BE2C (cell line): ENCODE measurements at regions not wholly inside any gene's neighbourhood (a gene's known extent, or its start where the extent isn't known, plus 50 kb on each side); places are given as distances from the start of the nearest gene placed in this dataset.

ENCODE experiments used
- DNase-seq: peaks from one replicate; pipeline ENCODE4 v3.0.0-alpha.2; 2020
- H3K27me3 ChIP-seq: fragments of 250-450 bp; sonication (Bioruptor Pico); 2 replicates; pipeline ENCODE4 v1.5.1; 2020; ENCODE audit warnings: mild to moderate bottlenecking
- H3K36me3 ChIP-seq: fragments of 250-450 bp; sonication (Bioruptor Pico); 2 replicates; pipeline ENCODE4 v1.5.1; 2020; ENCODE audit warnings: mild to moderate bottlenecking
- H3K4me1 ChIP-seq: fragments of 250-450 bp; sonication (Bioruptor Pico); 2 replicates; pipeline ENCODE4 v1.5.1; 2020
- H3K4me3 ChIP-seq: 2 replicates; pipeline ENCODE4 v1.5.1; 2011; ENCODE audit warnings: low read depth, low read length
- H3K9me3 ChIP-seq: fragments of 250-450 bp; sonication (Bioruptor Pico); 2 replicates; pipeline ENCODE4 v1.5.1; 2020
- TF ChIP-seq, protein P1 (sequence below): IDR thresholded peaks from 2 replicates; pipeline ENCODE4 v1.5.1; 2012; ENCODE audit warnings: mild to moderate bottlenecking, low read depth, low read length

GRCh38 chr14:76940021-76940760 is 88.3 kb downstream of the IRF2BPL start:
- Histone ChIP-seq H3K27me3 (no peaks in the 10 kb centered on the region), H3K9me3 (no peaks in the 10 kb centered on the region), H3K4me3 (no peak overlapping the region), H3K4me1 (peaks cover 37% of the 10 kb centered on the region), H3K36me3 (no peaks in the 10 kb centered on the region)
- TF ChIP-seq, protein P1, sequence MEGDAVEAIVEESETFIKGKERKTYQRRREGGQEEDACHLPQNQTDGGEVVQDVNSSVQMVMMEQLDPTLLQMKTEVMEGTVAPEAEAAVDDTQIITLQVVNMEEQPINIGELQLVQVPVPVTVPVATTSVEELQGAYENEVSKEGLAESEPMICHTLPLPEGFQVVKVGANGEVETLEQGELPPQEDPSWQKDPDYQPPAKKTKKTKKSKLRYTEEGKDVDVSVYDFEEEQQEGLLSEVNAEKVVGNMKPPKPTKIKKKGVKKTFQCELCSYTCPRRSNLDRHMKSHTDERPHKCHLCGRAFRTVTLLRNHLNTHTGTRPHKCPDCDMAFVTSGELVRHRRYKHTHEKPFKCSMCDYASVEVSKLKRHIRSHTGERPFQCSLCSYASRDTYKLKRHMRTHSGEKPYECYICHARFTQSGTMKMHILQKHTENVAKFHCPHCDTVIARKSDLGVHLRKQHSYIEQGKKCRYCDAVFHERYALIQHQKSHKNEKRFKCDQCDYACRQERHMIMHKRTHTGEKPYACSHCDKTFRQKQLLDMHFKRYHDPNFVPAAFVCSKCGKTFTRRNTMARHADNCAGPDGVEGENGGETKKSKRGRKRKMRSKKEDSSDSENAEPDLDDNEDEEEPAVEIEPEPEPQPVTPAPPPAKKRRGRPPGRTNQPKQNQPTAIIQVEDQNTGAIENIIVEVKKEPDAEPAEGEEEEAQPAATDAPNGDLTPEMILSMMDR: no peak
- DNase-seq: no peak

- no peak overlapping the region for H3K4me3 ChIP-seq
- TF ChIP-seq, protein P1: no peak
- H3K4me1 ChIP-seq: peaks cover 37% of the 10 kb centered on the region
- H3K36me3 ChIP-seq: no peaks in the 10 kb centered on the region
- no peak for DNase-seq
- no peaks in the 10 kb centered on the region for H3K27me3 ChIP-seq
- H3K9me3 ChIP-seq: no peaks in the 10 kb centered on the region
Measured at GRCh38 chr14:76939015-76939742, 89.3 kb downstream of the IRF2BPL start.

DNA sequence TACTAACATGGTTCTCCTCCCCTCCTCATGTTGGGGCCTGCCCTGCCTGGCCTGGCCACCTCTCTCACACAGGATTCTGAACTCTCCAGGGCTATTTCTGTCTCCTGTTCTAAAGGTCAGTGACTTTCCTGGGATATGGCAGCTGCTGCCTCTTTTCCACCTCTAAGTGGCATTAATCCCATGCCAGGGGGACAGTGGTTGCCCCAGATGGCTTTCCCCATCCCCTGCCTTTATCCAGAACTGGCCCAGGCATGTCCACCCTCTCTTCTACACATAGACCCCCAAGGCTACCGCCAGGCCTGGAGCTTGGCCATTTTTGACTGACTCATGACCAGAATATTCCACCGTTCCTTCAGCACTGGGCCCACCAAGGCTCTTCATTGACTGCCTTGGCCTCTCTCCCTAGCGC is 90.4 kb downstream of the IRF2BPL start:
- TF ChIP-seq, protein P1: no peak
- Histone ChIP-seq H3K9me3 (no peaks in the 10 kb centered on the region), H3K27me3 (no peaks in the 10 kb centered on the region), H3K36me3 (no peaks in the 10 kb centered on the region), H3K4me1 (peaks cover 37% of the 10 kb centered on the region), H3K4me3 (no peak overlapping the region)
- DNase-seq: no peak

GRCh38 chr14:76937181-76938091 is 91.1 kb downstream of the IRF2BPL start:
- TF ChIP-seq, protein P1: no peak
- Histone ChIP-seq H3K9me3 (no peaks in the 10 kb centered on the region), H3K4me1 (peaks cover 37% of the 10 kb centered on the region), H3K4me3 (peak overlapping the region; percentile 18; the same call in 1 of the 2 replicates), H3K36me3 (no peaks in the 10 kb centered on the region), H3K27me3 (no peaks in the 10 kb centered on the region)
- peak; percentile 90 for DNase-seq

GRCh38 chr14:76936483-76936882 is 92.0 kb downstream of the IRF2BPL start:
- Histone ChIP-seq H3K9me3 (no peaks in the 10 kb centered on the region), H3K36me3 (no peaks in the 10 kb centered on the region), H3K27me3 (no peaks in the 10 kb centered on the region), H3K4me1 (peaks cover 36% of the 10 kb centered on the region), H3K4me3 (no peak overlapping the region)
- TF ChIP-seq, protein P1: no peak
- no peak for DNase-seq
